IMR-90 (cell line): ENCODE measurements at regions not wholly inside any gene's neighbourhood (a gene's known extent, or its start where the extent isn't known, plus 50 kb on each side); places are given as distances from the start of the nearest gene placed in this dataset.
"Not testable (repeated sequence)": the region's sequence is repeated elsewhere in the genome, so short reads cannot be mapped to it uniquely, and the experiment has no call there.

Experiments used
- ATAC-seq: fragments of 200-7000 bp; cut with Tn5 transposase; 2 replicates; pipeline ENCODE4 v1.9.1; 2020; ENCODE audit warnings: low read depth, mild to moderate bottlenecking, moderate library complexity
- BruUV-seq: library from RNA; stranded (reverse); fragments of 400-500 nt; replicated peaks from 2 replicates; lab custom pipeline; 2021; lab: Mats Ljungman, UMichigan
- CTCF ChIA-PET: fragments of 300-600 bp; formaldehyde crosslinking; extraction: SDS; loops from one replicate; lab custom pipeline; 2021; ENCODE audit warnings: antibody characterized with exemption; lab: Yijun Ruan, JAX
- POLR2A ChIA-PET: fragments of 300-600 bp; sonication (Branson Sonifier 250); formaldehyde crosslinking; loops from one replicate; lab custom pipeline; 2022; ENCODE audit warnings: antibody characterized with exemption; ENCODE audit not compliant: unreplicated experiment; lab: Charles Lee
- DNase-seq: peaks from one replicate; pipeline ENCODE4 v3.0.0; 2013
- H2AFZ ChIP-seq: replicated peaks from 2 replicates; pipeline ENCODE3; 2013; ENCODE audit warnings: low read length, mild to moderate bottlenecking; ENCODE audit not compliant: poor library complexity
- H2AK5ac ChIP-seq: 2 replicates; pipeline ENCODE4 v1.6.1; 2013; ENCODE audit warnings: low read depth, low read length, inconsistent platforms
- H2AK9ac ChIP-seq: replicated peaks from 2 replicates; pipeline ENCODE3; 2013; ENCODE audit warnings: mild to moderate bottlenecking, low read depth, low read length, moderate library complexity; ENCODE audit not compliant: poor library complexity
- H2BK120ac ChIP-seq: 2 replicates; pipeline ENCODE4 v1.6.1; 2013; ENCODE audit warnings: low read depth, low read length, inconsistent platforms
- H2BK15ac ChIP-seq: 3 replicates; pipeline ENCODE4 v1.6.1; 2013; ENCODE audit warnings: low read depth, low read length, inconsistent platforms
- H2BK20ac ChIP-seq: 2 replicates; pipeline ENCODE4 v1.6.1; 2013; ENCODE audit warnings: low read depth, mild to moderate bottlenecking, inconsistent platforms, low read length, moderate library complexity
- H2BK5ac ChIP-seq: 2 replicates; pipeline ENCODE4 v1.6.1; 2013; ENCODE audit warnings: mild to moderate bottlenecking, low read depth, low read length, inconsistent platforms; ENCODE audit not compliant: poor library complexity, severe bottlenecking
- H3K14ac ChIP-seq: replicated peaks from 2 replicates; pipeline ENCODE4 v1.6.1; 2013; ENCODE audit warnings: low read depth, low read length, inconsistent platforms
- H3K18ac ChIP-seq: 2 replicates; pipeline ENCODE4 v1.6.1; 2013; ENCODE audit warnings: low read depth, low read length, control low read depth
- H3K23ac ChIP-seq: 2 replicates; pipeline ENCODE4 v1.6.1; 2013; ENCODE audit warnings: low read depth, low read length, inconsistent platforms
- H3K27ac ChIP-seq: 2 replicates; pipeline ENCODE4 v1.5.1; 2013; ENCODE audit warnings: mild to moderate bottlenecking, control low read depth, low read length; ENCODE audit not compliant: insufficient read depth
- H3K27me3 ChIP-seq: 2 replicates; pipeline ENCODE4 v1.6.1; 2013; ENCODE audit warnings: low read length; ENCODE audit not compliant: control insufficient read depth, insufficient read depth
- H3K36me3 ChIP-seq: 2 replicates; pipeline ENCODE4 v1.6.1; 2013; ENCODE audit warnings: low read length, mixed read lengths; ENCODE audit not compliant: control insufficient read depth, insufficient read depth
- H3K4ac ChIP-seq: 2 replicates; pipeline ENCODE4 v1.6.1; 2013; ENCODE audit warnings: low read depth, low read length, inconsistent platforms
- H3K4me1 ChIP-seq: 2 replicates; pipeline ENCODE4 v1.6.1; 2013; ENCODE audit warnings: low read length, mixed read lengths; ENCODE audit not compliant: control insufficient read depth, insufficient read depth
- H3K4me2 ChIP-seq: 2 replicates; pipeline ENCODE4 v1.6.1; 2013; ENCODE audit warnings: low read depth, mild to moderate bottlenecking, control low read depth, low read length, moderate library complexity
- H3K4me3 ChIP-seq: 2 replicates; pipeline ENCODE4 v1.5.1; 2013; ENCODE audit warnings: low read depth, mild to moderate bottlenecking, control low read depth, low read length, moderate library complexity; ENCODE audit not compliant: insufficient read depth
- H3K56ac ChIP-seq: 2 replicates; pipeline ENCODE4 v1.6.1; 2013; ENCODE audit warnings: low read length, inconsistent platforms; ENCODE audit not compliant: insufficient read depth; ENCODE audit errors: extremely low read depth
- H3K79me1 ChIP-seq, 2 experiments: 2 replicates each; pipeline ENCODE4 v1.6.1; 2013; ENCODE audit warnings: low read length in 2 of 2, inconsistent platforms in 1 of 2, low read depth in 1 of 2
- H3K9ac ChIP-seq: 2 replicates; pipeline ENCODE4 v1.6.1; 2013; ENCODE audit warnings: low read depth, low read length, control low read depth
- H3K9me1 ChIP-seq: 2 replicates; pipeline ENCODE4 v1.6.1; 2013; ENCODE audit warnings: low read length, inconsistent platforms; ENCODE audit not compliant: insufficient read depth
- H3K9me3 ChIP-seq: 2 replicates; pipeline ENCODE4 v1.6.1; 2013; ENCODE audit warnings: low read length; ENCODE audit not compliant: control insufficient read depth, insufficient read depth
- H4K20me1 ChIP-seq: 2 replicates; pipeline ENCODE4 v1.6.1; 2013; ENCODE audit warnings: low read length, inconsistent platforms; ENCODE audit not compliant: insufficient read depth
- H4K5ac ChIP-seq: 2 replicates; pipeline ENCODE4 v1.6.1; 2013; ENCODE audit warnings: mild to moderate bottlenecking, low read depth, low read length, control low read depth
- H4K8ac ChIP-seq, 2 experiments: 2 replicates each; pipeline ENCODE4 v1.6.1; 2013; ENCODE audit warnings: low read depth in 2 of 2, low read length in 2 of 2, control low read depth in 1 of 2, inconsistent platforms in 1 of 2
- H4K91ac ChIP-seq: 2 replicates; pipeline ENCODE4 v1.6.1; 2013; ENCODE audit warnings: low read depth, low read length, inconsistent platforms; ENCODE audit not compliant: insufficient read depth
- WGBS, 2 experiments: methylation state at CpG; one replicate each; pipeline versions ENCODE4 v1.1.5 to v1.1.7; 2013; ENCODE audit warnings: missing lambda C conversion rate in 2 of 2; ENCODE audit not compliant: insufficient read length in 1 of 2; ENCODE audit errors: extremely low coverage in 2 of 2; 5-methylcytosine and 5-hydroxymethylcytosine counted together
- dilution Hi-C: fragments of 300-500 bp; cut with HindIII; formaldehyde crosslinking; loops from one replicate; pipeline ENCODE4 v1.14.3; 2018; ENCODE audit warnings: low sequenced_read_pairs; ENCODE audit not compliant: unreplicated experiment
- in situ Hi-C: fragments of 300-500 bp; cut with MboI; formaldehyde crosslinking; loops from 3 replicates; pipeline ENCODE4 v1.14.3; 2019; ENCODE audit warnings: low sequenced_read_pairs, inconsistent platforms, mixed read lengths
- intact Hi-C: fragments of 100-400 bp; cut with micrococcal nuclease; formaldehyde crosslinking; loops from 2 replicates; pipeline ENCODE4 v1.10.0; 2022

GRCh38 chrX:96597847-96598246 lies 86.8 kb upstream of the DIAPH2 start:
- H3K27ac ChIP-seq, H2AK5ac ChIP-seq, BruUV-seq, H3K4me2 ChIP-seq, H3K79me1 ChIP-seq, H4K20me1 ChIP-seq, H2BK15ac ChIP-seq, H4K5ac ChIP-seq, H3K36me3 ChIP-seq, H3K27me3 ChIP-seq, ATAC-seq, H3K9ac ChIP-seq, H3K4ac ChIP-seq, H3K4me1 ChIP-seq, H2BK5ac ChIP-seq, H3K9me1 ChIP-seq, H3K9me3 ChIP-seq, in situ Hi-C loops, H2BK20ac ChIP-seq, CTCF ChIA-PET, H4K91ac ChIP-seq, H2AFZ ChIP-seq, intact Hi-C loops, dilution Hi-C loops, POLR2A ChIA-PET, H3K56ac ChIP-seq, H2BK120ac ChIP-seq, H3K18ac ChIP-seq, H2AK9ac ChIP-seq, H3K23ac ChIP-seq, DNase-seq, H3K4me3 ChIP-seq, H4K8ac ChIP-seq, H3K14ac ChIP-seq: not testable (repeated sequence)
- 73% methylated on average over 3 of the region's 9 CpGs; no CpG with 5 or more reads in 1 of the 2 experiments for WGBS, 2 experiments
